ENCODE measurements at regions not wholly inside any gene's neighbourhood (a gene's known extent, or its start where the extent isn't known, plus 50 kb on each side); places are given as distances from the start of the nearest gene placed in this dataset.

DNA sequence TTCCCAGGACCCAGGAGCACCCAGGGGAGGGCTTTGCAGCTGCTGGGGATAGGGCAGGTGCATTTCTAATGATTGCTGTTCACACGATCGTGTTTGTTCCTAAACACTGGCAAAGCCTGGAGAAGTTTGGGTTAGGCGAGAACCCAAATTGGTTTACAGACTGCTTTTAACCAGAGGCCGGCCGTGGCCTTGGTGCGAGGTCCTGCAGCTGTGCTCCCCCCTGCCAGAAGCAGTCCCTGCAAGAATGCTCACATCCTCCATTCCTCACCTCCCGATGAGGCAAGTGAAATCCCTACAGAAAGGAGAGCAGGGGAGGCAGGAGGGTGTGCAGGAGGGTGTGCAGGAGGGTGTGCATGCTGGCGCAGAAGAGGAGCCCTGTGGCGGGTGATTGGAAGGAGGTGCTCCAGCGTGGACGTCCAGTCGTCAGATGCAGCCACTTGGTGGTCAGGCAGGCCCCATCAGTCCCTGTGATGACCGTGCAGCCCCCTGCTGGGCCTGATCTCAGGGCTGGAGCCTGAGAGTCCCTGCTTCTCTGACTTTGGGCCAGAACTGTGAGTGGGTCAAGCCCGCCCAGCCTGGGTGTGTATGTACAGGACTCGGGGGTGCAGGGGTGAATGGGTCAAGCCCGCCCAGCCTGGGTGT, 55.7 kb upstream of the FRMD1 start:
- TF ChIP-seq, protein P1, sequence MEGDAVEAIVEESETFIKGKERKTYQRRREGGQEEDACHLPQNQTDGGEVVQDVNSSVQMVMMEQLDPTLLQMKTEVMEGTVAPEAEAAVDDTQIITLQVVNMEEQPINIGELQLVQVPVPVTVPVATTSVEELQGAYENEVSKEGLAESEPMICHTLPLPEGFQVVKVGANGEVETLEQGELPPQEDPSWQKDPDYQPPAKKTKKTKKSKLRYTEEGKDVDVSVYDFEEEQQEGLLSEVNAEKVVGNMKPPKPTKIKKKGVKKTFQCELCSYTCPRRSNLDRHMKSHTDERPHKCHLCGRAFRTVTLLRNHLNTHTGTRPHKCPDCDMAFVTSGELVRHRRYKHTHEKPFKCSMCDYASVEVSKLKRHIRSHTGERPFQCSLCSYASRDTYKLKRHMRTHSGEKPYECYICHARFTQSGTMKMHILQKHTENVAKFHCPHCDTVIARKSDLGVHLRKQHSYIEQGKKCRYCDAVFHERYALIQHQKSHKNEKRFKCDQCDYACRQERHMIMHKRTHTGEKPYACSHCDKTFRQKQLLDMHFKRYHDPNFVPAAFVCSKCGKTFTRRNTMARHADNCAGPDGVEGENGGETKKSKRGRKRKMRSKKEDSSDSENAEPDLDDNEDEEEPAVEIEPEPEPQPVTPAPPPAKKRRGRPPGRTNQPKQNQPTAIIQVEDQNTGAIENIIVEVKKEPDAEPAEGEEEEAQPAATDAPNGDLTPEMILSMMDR (conservative IDR thresholded peaks at IDR 0.05; ENCODE audit: control insufficient read depth, insufficient read depth, low read depth, low read length): no peak

DNA sequence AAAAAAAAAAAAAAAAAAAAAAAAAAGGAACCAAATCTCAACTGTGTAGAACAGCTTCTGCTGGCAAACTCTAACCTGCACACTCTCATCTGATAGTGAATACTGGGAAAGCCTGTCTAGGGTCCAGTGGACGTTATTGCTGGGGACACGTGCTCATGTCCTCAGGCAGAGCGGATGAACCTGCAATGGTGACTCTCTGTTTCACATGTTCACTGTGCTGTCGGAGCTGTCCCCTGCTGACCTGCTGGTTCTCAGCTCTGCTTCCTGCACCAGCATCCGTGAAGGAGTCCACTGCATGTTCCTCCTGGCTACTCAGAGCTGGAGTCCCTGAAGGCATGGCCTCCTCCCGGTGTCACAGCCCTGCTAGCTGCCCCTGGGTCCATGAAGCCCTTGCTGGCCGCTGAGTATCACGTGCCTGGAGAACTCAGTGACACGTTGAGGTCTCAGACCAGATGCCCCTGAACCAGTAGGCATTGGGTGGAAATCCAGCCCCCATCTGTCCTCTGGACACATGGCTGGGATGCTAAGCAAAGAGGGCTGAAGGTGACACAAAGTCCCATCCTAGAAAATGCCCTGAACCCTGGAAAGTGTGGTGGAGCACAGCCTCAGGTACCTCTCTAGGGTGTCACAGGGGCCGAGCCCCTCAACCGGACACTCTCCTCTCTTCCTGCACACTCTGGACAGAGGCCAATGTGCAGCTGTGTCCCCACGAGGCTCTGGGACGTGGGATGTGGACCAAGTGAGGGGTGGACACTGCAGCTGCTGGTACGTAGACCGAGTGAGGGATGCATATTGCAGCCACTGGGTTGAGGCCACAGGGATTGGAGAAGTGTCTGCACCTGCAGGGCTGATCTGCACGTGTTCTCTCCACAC, 54.9 kb upstream of the FRMD1 start:
- TF ChIP-seq, protein P1 (conservative IDR thresholded peaks at IDR 0.05; ENCODE audit: control insufficient read depth, insufficient read depth, low read depth, low read length): no peak
- H3K4me3 ChIP-seq (ENCODE audit: control insufficient read depth, low read depth, low read length): no peak overlapping the region
- no peak for DNase-seq (ENCODE audit: low read depth)

More for the DNA sequence above, 55.7 kb upstream of the FRMD1 start:
- H3K4me3 ChIP-seq (ENCODE audit: control insufficient read depth, low read depth, low read length): no peak overlapping the region
- no peak for DNase-seq (ENCODE audit: low read depth)

DNA sequence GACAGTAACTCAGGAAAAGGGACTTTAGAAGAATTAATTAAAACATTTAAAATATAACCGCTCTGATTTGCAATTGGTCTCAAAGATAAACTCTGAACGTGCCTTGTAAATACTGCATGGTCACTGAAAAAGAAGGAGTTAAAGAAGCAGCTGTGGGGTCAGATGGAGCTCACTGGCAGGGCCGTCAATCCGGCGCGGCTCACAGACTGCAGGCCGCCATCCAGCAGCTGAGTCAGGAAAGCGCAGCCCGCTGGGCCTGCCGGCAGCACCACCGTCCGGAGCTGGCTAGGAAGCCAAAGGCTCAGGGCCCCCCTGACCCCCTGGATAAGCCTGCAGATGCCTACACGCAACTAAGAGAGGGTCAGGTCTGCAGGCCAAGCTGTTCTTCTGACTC, 54.2 kb upstream of the FRMD1 start:
- DNase-seq (ENCODE audit: low read depth): peak; percentile 41
- TF ChIP-seq, protein P1 (conservative IDR thresholded peaks at IDR 0.05; ENCODE audit: control insufficient read depth, insufficient read depth, low read depth, low read length): no peak
- no peak overlapping the region for H3K4me3 ChIP-seq (ENCODE audit: control insufficient read depth, low read depth, low read length)

DNA sequence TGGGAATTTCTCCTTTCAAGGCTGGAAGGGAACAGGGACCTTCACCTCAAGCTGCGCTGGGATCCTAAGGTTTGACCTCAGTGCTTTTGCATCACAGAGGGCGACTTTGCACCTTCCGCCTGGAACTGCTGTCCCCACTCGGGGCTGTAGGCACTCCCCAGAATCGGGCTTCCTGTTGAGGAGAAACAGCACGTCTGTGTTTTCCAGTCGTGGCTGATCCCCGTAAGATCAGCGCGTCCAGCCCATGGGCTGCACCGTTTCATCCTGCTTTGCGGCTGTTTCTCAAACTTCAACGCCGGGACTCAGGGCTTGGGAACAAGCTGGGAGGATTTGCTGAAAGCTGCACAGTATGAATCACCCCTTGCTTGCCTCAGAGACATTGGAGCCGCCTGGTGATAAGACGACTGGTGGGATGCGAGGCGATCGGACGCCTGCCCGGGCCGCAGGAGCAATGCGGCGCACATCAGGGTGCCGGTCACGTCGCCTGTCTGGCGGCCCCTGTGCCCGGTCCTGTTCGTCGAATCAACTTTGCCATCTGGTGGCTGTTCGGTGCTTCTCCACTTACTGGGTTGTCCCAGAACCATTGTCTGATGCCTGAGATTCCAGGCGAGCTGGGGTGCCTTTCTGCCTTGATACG, 53.6 kb upstream of the FRMD1 start:
- no peak overlapping the region for H3K4me3 ChIP-seq (ENCODE audit: control insufficient read depth, low read depth, low read length)

DNA sequence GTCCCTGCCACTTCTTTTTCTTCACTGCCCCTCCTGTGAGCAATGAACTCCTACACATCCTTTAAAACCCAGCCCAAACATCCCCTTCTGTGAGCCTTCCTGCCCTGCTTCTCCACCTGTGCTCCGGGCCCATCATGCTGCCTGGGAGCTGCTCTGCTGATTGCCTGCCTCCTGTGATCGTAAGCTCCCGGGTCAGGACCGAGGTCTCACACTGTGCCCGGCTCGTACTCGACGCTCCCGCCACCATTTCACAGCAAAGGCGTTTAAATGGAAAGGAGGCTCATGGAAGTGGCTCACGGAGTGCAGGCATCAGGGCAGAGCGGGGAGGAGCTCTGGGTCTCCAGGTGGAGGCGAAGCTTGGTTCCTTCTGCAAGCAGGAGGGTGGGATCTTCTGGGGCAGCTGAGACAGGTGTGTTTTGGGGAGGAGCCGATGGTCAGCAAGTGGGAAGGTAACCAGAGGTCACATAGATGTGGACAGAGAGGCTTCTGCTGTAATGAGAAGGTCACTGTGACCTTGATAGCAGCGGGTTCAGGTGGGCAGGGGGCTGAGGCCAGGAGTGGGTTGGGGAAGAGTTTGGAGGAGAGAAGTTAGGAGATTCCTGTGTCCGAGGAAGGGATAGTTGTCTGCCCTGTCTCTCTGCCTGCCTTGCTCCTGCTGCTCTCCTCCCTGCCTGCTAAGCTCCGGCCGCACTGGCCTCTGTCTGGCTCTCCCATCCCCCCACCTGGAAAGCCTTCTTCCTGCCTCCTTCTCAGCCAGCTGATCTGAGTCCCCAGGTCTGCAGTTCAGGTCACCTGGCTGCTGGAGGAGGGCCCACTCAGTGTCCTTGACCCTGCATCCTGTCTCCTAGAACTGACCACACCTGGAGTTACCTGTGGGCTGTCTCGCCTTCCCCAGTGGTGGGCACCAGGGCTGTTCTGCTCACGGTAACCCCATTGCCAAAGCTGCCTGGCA, 52.7 kb upstream of the FRMD1 start:
- no peak for DNase-seq (ENCODE audit: low read depth)
- TF ChIP-seq, protein P1 (conservative IDR thresholded peaks at IDR 0.05; ENCODE audit: control insufficient read depth, insufficient read depth, low read depth, low read length): no peak
- no peak overlapping the region for H3K4me3 ChIP-seq (ENCODE audit: control insufficient read depth, low read depth, low read length)

More for the DNA sequence above, 53.6 kb upstream of the FRMD1 start:
- TF ChIP-seq, protein P1 (conservative IDR thresholded peaks at IDR 0.05; ENCODE audit: control insufficient read depth, insufficient read depth, low read depth, low read length): peak; percentile 11
- DNase-seq (ENCODE audit: low read depth): peak; percentile 67

All from fibroblast of mammary gland (primary cell).